ACHN (cell line): ENCODE measurements at regions not wholly inside any gene's neighbourhood (a gene's known extent, or its start where the extent isn't known, plus 50 kb on each side); places are given as distances from the start of the nearest gene placed in this dataset.

Experiments used
- DNase-seq: peaks from one replicate; pipeline ENCODE4 v3.0.0-alpha.2; 2015
- in situ Hi-C: cut with HindIII; loops from 2 replicates; pipeline ENCODE4 v1.10.0; 2017; ENCODE audit warnings: low sequenced_read_pairs, low pct_ligation_motif_present, low pct_unique_long_range_greater_than_20kb

GRCh38 chr16:86118467-86119307 is 219.7 kb downstream of the IRF8 start:
- no peak for DNase-seq
- in situ Hi-C loops: no loop called here

- no peak for DNase-seq
- in situ Hi-C loops: no loop called here
Measured at GRCh38 chr16:86120201-86121192, 221.5 kb downstream of the IRF8 start.

- in situ Hi-C loops: no loop called here
- DNase-seq: no peak
Measured at GRCh38 chr16:86121374-86122010, 222.5 kb downstream of the IRF8 start.

GRCh38 chr16:86122681-86123342 is 223.8 kb downstream of the IRF8 start:
- in situ Hi-C loops: no loop called here
- no peak for DNase-seq

- DNase-seq: no peak
- in situ Hi-C loops: no loop called here
Measured at GRCh38 chr16:86124321-86124720, 225.4 kb downstream of the IRF8 start.

- no peak for DNase-seq
- in situ Hi-C loops: no loop called here
Measured at GRCh38 chr16:86126891-86127290, 227.9 kb downstream of the IRF8 start.

GRCh38 chr16:86127366-86127765 is 228.4 kb downstream of the IRF8 start:
- no peak for DNase-seq
- in situ Hi-C loops: no loop called here

- no peak for DNase-seq
- in situ Hi-C loops: no loop called here
Measured at GRCh38 chr16:86128246-86128645, 229.3 kb downstream of the IRF8 start.

GRCh38 chr16:86129541-86129940 is 230.6 kb downstream of the IRF8 start:
- in situ Hi-C loops: no loop called here
- no peak for DNase-seq

- in situ Hi-C loops: no loop called here
- DNase-seq: no peak
Measured at GRCh38 chr16:86133377-86133776, 234.4 kb downstream of the IRF8 start.

- in situ Hi-C loops: no loop called here
- DNase-seq: no peak
Measured at GRCh38 chr16:86133847-86134375, 234.9 kb downstream of the IRF8 start.

- no peak for DNase-seq
- in situ Hi-C loops: no loop called here
Measured at GRCh38 chr16:86134802-86135461, 236.0 kb downstream of the IRF8 start.

- DNase-seq: no peak
- in situ Hi-C loops: no loop called here
Measured at GRCh38 chr16:86137359-86137758, 238.4 kb downstream of the IRF8 start.

GRCh38 chr16:86138121-86139085 is 239.4 kb downstream of the IRF8 start:
- DNase-seq: no peak
- in situ Hi-C loops: no loop called here

GRCh38 chr16:86142801-86143236 is 243.9 kb downstream of the IRF8 start:
- no peak for DNase-seq

GRCh38 chr16:86143666-86144065 is 244.7 kb downstream of the IRF8 start:
- in situ Hi-C loops: no loop called here
- DNase-seq: no peak

More at GRCh38 chr16:86142801-86143236, 243.9 kb downstream of the IRF8 start:
- in situ Hi-C loops: no loop called here

GRCh38 chr16:86145669-86146068 is 246.7 kb downstream of the IRF8 start:
- in situ Hi-C loops: no loop called here
- no peak for DNase-seq
